ENCODE measurements at regions not wholly inside any gene's neighbourhood (a gene's known extent, or its start where the extent isn't known, plus 50 kb on each side); places are given as distances from the start of the nearest gene placed in this dataset.
"Not testable (repeated sequence)": the region's sequence is repeated elsewhere in the genome, so short reads cannot be mapped to it uniquely, and the experiment has no call there.

GRCh38 chr7:109834851-109835250, 1256.1 kb upstream of the LRRN3 start:
- no peak for DNase-seq

- no peak for DNase-seq
Measured at GRCh38 chr7:109835577-109835976, 1255.3 kb upstream of the LRRN3 start.

- DNase-seq, result no peak
Measured at GRCh38 chr7:109836016-109836415, 1254.9 kb upstream of the LRRN3 start.

GRCh38 chr7:109842386-109842785, 1248.5 kb upstream of the LRRN3 start:
- DNase-seq, result no peak

GRCh38 chr7:109844362-109844761, 1246.6 kb upstream of the LRRN3 start:
- no peak for DNase-seq

- DNase-seq, result no peak
Measured at GRCh38 chr7:109864230-109864629, 1226.7 kb upstream of the LRRN3 start.

GRCh38 chr7:109868215-109868860, 1222.6 kb upstream of the LRRN3 start:
- no peak for DNase-seq

GRCh38 chr7:109873296-109873695, 1217.6 kb upstream of the LRRN3 start:
- no peak for DNase-seq

GRCh38 chr7:109879287-109879828, 1211.6 kb upstream of the LRRN3 start:
- no peak for DNase-seq

GRCh38 chr7:109890622-109891021, 1200.3 kb upstream of the LRRN3 start:
- no peak for DNase-seq

GRCh38 chr7:109893231-109893630, 1197.7 kb upstream of the LRRN3 start:
- DNase-seq, result no peak

- DNase-seq, result no peak
Measured at GRCh38 chr7:109895536-109895935, 1195.4 kb upstream of the LRRN3 start.

GRCh38 chr7:109901926-109902325, 1189.0 kb upstream of the LRRN3 start:
- DNase-seq, result no peak

- DNase-seq, result not testable (repeated sequence)
Measured at GRCh38 chr7:109905368-109906065, 1185.4 kb upstream of the LRRN3 start.

GRCh38 chr7:109915670-109916069, 1175.3 kb upstream of the LRRN3 start:
- no peak for DNase-seq

- DNase-seq, result no peak
Measured at GRCh38 chr7:109926738-109927137, 1164.2 kb upstream of the LRRN3 start.

GRCh38 chr7:109930049-109930448, 1160.9 kb upstream of the LRRN3 start:
- no peak for DNase-seq

GRCh38 chr7:109939207-109939606, 1151.7 kb upstream of the LRRN3 start:
- no peak for DNase-seq

- DNase-seq, result no peak
Measured at GRCh38 chr7:109945820-109946518, 1145.0 kb upstream of the LRRN3 start.

GRCh38 chr7:109950256-109950655, 1140.7 kb upstream of the LRRN3 start:
- DNase-seq, result no peak

GRCh38 chr7:109950821-109951564, 1139.9 kb upstream of the LRRN3 start:
- DNase-seq, result no peak

GRCh38 chr7:109951565-109951928, 1139.4 kb upstream of the LRRN3 start:
- DNase-seq, result no peak

GRCh38 chr7:109955986-109956385, 1134.9 kb upstream of the LRRN3 start:
- DNase-seq, result no peak
